ENCODE measurements at regions not wholly inside any gene's neighbourhood (a gene's known extent, or its start where the extent isn't known, plus 50 kb on each side); places are given as distances from the start of the nearest gene placed in this dataset.

- no peak for DNase-seq
These were observed 144.9 kb upstream of the ADARB2 start for GRCh38 chr10:1882180-1882579.

- no peak for DNase-seq
These were observed 144.3 kb upstream of the ADARB2 start for GRCh38 chr10:1881636-1882035.

GRCh38 chr10:1874533-1874932, 137.2 kb upstream of the ADARB2 start:
- no peak for DNase-seq

GRCh38 chr10:1873661-1874315, 136.5 kb upstream of the ADARB2 start:
- DNase-seq: no peak

GRCh38 chr10:1872151-1872726, 134.9 kb upstream of the ADARB2 start:
- no peak for DNase-seq

- DNase-seq: no peak
These were observed 133.2 kb upstream of the ADARB2 start for GRCh38 chr10:1870491-1870890.

- DNase-seq: no peak
These were observed 132.5 kb upstream of the ADARB2 start for GRCh38 chr10:1869861-1870260.

- DNase-seq: no peak
These were observed 123.0 kb upstream of the ADARB2 start for GRCh38 chr10:1860351-1860750.

- no peak for DNase-seq
These were observed 121.2 kb upstream of the ADARB2 start for GRCh38 chr10:1858547-1858946.

- no peak for DNase-seq
These were observed 120.7 kb upstream of the ADARB2 start for GRCh38 chr10:1858048-1858447.

GRCh38 chr10:1855911-1856310, 118.6 kb upstream of the ADARB2 start:
- no peak for DNase-seq

GRCh38 chr10:1854271-1854670, 116.9 kb upstream of the ADARB2 start:
- DNase-seq: no peak

- no peak for DNase-seq
These were observed 116.5 kb upstream of the ADARB2 start for GRCh38 chr10:1853801-1854200.

GRCh38 chr10:1852841-1853240, 115.5 kb upstream of the ADARB2 start:
- DNase-seq: no peak

- DNase-seq: no peak
These were observed 114.4 kb upstream of the ADARB2 start for GRCh38 chr10:1851762-1852161.

GRCh38 chr10:1850971-1851527, 113.7 kb upstream of the ADARB2 start:
- DNase-seq: no peak

- DNase-seq: no peak
These were observed 110.0 kb upstream of the ADARB2 start for GRCh38 chr10:1847361-1847760.

GRCh38 chr10:1846032-1846431, 108.7 kb upstream of the ADARB2 start:
- DNase-seq: no peak

- DNase-seq: no peak
These were observed 104.4 kb upstream of the ADARB2 start for GRCh38 chr10:1841759-1842158.

GRCh38 chr10:1829712-1830111, 92.4 kb upstream of the ADARB2 start:
- no peak for DNase-seq

- no peak for DNase-seq
These were observed 87.6 kb upstream of the ADARB2 start for GRCh38 chr10:1824928-1825327.

- DNase-seq: no peak
These were observed 77.2 kb upstream of the ADARB2 start for GRCh38 chr10:1814556-1814955.

- DNase-seq: no peak
These were observed 71.9 kb upstream of the ADARB2 start for GRCh38 chr10:1809139-1809741.
